Thyroid gland (tissue), 4 donors: ENCODE measurements at regions not wholly inside any gene's neighbourhood (a gene's known extent, or its start where the extent isn't known, plus 50 kb on each side); places are given as distances from the start of the nearest gene placed in this dataset.

Source experiments
- CTCF ChIP-seq, 6 experiments: fragments of 200-600 bp in 3 of 6; fragments of 450-650 bp in 3 of 6; sonication (generic) in 3 of 6; IDR thresholded peaks; one replicate each; pipeline ENCODE4 v1.5.1; 2016 to 2019; ENCODE audit warnings: antibody characterized with exemption in 6 of 6, mild to moderate bottlenecking in 2 of 6, inconsistent platforms in 1 of 6, moderate library complexity in 1 of 6
- POLR2A ChIP-seq, 2 donors: fragments of 450-650 bp; IDR thresholded peaks; one replicate each; pipeline ENCODE4 v1.6.1; 2017; ENCODE audit warnings: antibody characterized with exemption in 2 of 2, mild to moderate bottlenecking in 2 of 2, moderate library complexity in 1 of 2

- TF ChIP-seq CTCF (IDR thresholded peaks at IDR 0.05) (no peak), POLR2A (IDR thresholded peaks at IDR 0.05) (no peak)
These were observed 285.4 kb downstream of the SNX13 start for GRCh38 chr7:17654940-17655339.
